GM10266 (cell line): ENCODE measurements at regions not wholly inside any gene's neighbourhood (a gene's known extent, or its start where the extent isn't known, plus 50 kb on each side); places are given as distances from the start of the nearest gene placed in this dataset.

Source experiments
- DNase-seq: peaks from one replicate; pipeline ENCODE4 v3.0.0; 2012; ENCODE audit errors: extremely low spot score
- CTCF ChIP-seq: IDR thresholded peaks from 2 replicates; pipeline ENCODE4 v1.5.1; 2012; ENCODE audit warnings: mild to moderate bottlenecking, low read depth; ENCODE audit not compliant: control insufficient read depth, insufficient read depth; ENCODE audit errors: missing control alignments

- DNase-seq = no peak
These were observed 213.2 kb downstream of the SPRY1 start for GRCh38 chr4:123609829-123610228.

GRCh38 chr4:123613586-123614344 lies 217.2 kb downstream of the SPRY1 start:
- DNase-seq = no peak
- no peak for TF ChIP-seq CTCF

More at GRCh38 chr4:123609829-123610228, 213.2 kb downstream of the SPRY1 start:
- TF ChIP-seq CTCF = no peak

- DNase-seq = no peak
These were observed 219.3 kb downstream of the SPRY1 start for GRCh38 chr4:123615901-123616300.

GRCh38 chr4:123616951-123617461 lies 220.4 kb downstream of the SPRY1 start:
- no peak for TF ChIP-seq CTCF
- DNase-seq = peak; percentile 4

More at GRCh38 chr4:123615901-123616300, 219.3 kb downstream of the SPRY1 start:
- no peak for TF ChIP-seq CTCF

- no peak for TF ChIP-seq CTCF
These were observed 221.2 kb downstream of the SPRY1 start for GRCh38 chr4:123617791-123618190.

GRCh38 chr4:123618606-123619005 lies 222.0 kb downstream of the SPRY1 start:
- TF ChIP-seq CTCF = no peak
- no peak for DNase-seq

More at GRCh38 chr4:123617791-123618190, 221.2 kb downstream of the SPRY1 start:
- DNase-seq = no peak

- TF ChIP-seq CTCF = no peak
- DNase-seq = no peak
These were observed 222.7 kb downstream of the SPRY1 start for GRCh38 chr4:123619326-123619725.
